NCI-H2029 (cell line): ENCODE measurements at regions not wholly inside any gene's neighbourhood (a gene's known extent, or its start where the extent isn't known, plus 50 kb on each side); places are given as distances from the start of the nearest gene placed in this dataset.
A peak's percentile ranks its signal among the peaks of the same experiment; 100 is the strongest.

Experiments used
- DNase-seq: peaks from one replicate; lab custom pipeline; 2025; lab: John Stamatoyannopoulos, UW

DNA sequence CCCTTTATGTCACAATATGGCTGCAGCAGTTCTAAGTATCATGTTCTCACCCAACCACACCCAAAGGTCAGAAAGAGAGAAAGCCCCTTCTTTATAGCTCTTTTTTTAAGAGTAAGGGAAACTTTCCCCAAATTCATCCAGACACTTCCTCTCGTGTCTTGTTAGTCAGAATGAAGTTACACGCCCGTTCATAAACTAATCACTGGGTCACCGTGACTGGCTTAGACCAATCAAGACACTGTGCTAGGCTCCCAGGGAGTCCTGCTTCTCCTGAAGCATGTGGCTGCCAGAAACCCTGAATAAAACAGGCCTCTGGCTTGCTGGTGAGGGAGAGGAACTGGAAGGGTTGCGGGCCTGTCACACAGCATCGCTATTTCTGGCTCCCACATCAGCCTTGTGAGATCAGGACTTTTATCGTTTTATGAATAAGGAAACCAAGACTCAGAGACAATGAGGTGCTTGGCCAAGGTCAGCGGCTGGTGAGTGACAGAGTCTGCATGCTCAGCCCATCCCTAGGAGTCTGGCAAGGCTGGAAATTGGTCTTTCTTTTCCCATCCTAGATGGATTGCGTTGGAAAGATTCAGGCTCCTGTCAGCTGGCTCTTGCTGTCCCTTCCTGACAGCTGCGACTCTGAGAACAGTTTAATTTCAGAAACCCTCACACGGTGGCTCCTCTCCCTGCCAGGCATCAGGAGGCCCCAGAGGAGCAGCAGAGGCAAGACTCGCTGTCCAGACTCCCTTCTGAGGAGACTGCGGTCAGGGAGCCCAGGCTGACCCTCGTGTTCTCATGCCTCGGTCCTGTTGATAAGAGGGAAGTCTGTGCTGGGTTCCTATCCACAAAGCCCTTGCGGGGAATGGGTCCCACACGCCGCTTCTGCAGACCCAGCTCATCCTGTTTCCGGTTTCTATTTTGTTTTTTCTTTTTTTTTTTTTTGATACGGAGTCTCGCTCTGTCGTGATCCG, 104.5 kb upstream of the TAF1B start:
- no peak for DNase-seq

DNA sequence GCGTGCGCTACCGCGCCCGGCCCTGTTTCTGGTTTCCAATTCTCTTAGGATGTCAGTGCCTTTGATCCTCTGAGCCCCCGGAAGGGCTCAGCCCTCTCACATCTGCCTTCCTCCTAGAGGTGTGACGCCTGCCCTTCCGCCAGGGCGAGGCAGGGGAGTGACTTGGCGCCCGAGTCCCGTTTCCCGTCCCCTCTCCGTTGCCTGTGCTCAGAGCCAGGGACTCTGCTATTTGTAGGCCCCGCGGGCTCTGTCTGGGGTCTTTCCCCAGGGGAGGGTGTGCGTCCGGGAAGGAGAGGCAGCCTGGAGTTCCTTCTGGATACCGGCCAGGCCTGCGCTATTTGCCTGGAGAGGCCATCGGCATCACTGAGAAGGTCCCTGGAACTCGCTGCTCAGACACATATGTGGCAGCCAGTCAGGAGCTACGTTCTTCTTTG, 103.7 kb upstream of the TAF1B start:
- peak; percentile 30 for DNase-seq

- no peak for DNase-seq
Observed at GRCh38 chr2:9740382-9741073, 102.7 kb upstream of the TAF1B start.

DNA sequence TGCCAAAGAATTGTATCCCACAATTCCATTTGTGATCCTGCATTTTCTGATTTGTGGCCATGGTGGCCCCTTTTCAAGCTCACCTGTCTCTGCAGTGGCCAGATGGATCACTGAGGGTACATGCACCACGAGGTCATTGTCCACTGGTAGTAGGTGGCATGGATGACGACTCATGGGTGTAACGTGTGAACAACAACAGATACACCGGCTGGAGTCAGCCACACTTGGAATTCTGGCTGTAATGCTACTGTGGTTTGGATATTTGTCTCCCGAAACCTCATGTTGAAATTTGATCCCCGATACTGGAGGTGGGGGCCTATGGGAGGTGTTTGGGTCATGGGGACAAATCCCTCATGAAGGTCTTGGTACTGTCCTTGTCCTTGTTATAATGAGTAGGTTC, 102.2 kb upstream of the TAF1B start:
- DNase-seq: no peak

GRCh38 chr2:9742601-9743000, 100.7 kb upstream of the TAF1B start:
- DNase-seq: no peak

- no peak for DNase-seq
Observed at GRCh38 chr2:9744256-9745004, 98.8 kb upstream of the TAF1B start.

- DNase-seq: no peak
Observed at GRCh38 chr2:9745153-9745899, 97.9 kb upstream of the TAF1B start.

- DNase-seq: no peak
Observed at GRCh38 chr2:9747396-9747795, 95.9 kb upstream of the TAF1B start.

- no peak for DNase-seq
Observed at GRCh38 chr2:9748577-9748976, 94.7 kb upstream of the TAF1B start.

DNA sequence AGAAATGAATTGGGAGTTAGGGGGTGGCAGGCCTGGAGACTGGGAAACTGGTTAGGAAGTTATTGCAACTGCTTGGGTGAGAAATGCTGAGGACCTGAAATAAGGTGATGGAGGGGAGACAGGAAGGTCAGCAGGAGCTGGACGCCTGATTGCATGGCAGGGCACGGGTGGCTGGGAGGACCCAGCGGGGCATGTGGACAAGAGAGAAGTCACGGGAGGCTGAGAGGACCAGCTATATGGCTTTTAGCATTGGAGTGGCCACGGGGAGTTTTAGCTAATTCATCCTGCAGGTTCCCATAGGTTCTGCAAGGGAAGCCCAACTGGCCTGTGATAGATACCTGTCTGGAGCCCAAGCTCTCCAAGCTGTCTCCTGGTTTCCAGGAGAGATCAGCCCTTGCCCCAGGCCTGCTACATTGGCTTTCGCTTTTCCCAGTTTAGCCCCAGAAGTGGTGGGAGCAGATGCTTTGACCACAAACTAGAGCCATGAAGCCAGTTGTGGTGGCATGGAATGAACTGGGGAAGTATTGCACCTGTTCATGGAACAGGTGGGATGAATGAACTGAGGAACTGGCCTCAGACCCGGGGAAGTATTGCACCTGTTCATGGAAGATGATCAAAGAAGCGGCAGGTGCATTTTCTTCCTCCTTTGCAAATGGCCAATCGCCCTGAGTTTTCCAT, 93.6 kb upstream of the TAF1B start:
- DNase-seq: no peak

- DNase-seq: no peak
Observed at GRCh38 chr2:9750224-9751215, 92.8 kb upstream of the TAF1B start.

- no peak for DNase-seq
Observed at GRCh38 chr2:9751831-9752230, 91.4 kb upstream of the TAF1B start.

DNA sequence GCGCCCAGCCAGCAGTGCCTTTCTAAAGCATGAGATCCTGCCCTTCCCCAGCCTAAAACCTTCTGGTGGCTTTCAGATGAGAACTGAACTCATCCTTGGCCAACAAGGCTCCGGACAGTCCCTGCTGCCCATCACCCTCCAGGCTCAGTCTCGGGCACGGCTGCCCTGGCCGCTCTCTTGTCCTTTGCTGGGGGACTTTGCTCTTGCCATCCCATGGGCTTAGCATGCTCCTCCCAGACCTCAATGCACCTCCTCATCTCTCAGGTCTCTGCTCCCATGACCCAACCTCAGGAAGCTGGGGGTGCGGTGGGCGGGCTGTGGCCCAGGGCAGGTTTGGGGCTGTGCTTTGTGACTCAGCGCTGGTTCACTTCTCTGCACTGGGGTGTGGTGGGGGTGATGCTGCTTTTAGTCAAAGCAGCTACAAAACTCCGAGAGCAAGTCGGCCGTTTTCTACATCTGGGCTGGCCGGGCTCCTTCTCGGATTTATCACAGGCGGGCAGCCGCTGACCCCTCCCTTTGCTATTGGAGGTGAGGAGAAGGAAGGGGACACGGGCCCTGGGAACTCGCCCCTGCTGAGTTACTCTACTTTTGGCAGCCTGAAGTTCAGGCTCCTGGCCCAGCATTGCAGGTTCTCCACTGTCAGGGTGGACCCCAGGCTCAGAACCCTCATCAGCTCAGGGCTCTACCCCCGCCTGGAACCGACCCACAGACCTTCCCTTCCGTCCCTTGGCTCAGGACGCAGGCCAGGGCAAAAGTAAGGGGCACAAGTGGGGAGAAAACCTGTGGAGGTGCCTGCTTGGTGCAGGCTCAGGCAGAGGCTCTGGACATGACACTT, 90.6 kb upstream of the TAF1B start:
- no peak for DNase-seq

GRCh38 chr2:9753276-9753600, 90.0 kb upstream of the TAF1B start:
- no peak for DNase-seq

- DNase-seq: no peak
Observed at GRCh38 chr2:9753665-9754531, 89.4 kb upstream of the TAF1B start.

DNA sequence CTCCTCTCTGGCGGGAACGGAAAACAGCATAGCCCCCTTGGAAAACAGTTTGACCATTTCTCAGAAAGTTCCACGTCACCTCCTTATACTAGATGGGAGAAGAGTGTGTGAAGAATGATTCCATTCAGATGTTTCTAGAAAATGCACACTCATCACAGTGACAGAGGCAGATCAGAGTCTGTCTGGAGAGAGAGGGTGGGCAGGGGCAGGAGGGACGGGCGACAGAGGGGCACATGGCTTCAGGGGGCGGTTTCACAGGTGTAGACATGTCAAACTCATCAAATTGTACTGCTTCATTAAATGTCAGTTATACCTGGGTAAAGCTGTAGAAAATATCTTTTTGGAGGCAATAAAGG, 88.8 kb upstream of the TAF1B start:
- DNase-seq: no peak

DNA sequence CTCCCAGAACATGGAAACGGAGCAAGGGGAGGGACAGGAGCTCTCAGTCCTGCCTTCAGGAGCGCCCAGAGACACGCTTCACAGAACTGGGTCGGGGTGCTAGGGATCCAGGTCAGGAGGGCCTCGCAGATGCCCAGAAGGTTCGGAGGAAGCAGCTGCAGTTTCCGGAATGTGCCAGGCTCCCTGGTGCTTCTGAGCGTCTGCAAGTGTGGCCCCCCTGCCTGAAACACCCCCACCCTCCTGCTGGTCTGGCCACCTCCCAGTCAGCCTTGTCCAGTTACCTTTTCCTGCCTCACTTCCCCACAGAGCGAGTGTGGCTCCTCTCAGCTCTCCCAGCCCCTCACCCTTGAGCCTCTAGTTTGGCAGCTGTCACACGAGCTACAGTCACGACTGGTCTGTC, 88.3 kb upstream of the TAF1B start:
- no peak for DNase-seq

DNA sequence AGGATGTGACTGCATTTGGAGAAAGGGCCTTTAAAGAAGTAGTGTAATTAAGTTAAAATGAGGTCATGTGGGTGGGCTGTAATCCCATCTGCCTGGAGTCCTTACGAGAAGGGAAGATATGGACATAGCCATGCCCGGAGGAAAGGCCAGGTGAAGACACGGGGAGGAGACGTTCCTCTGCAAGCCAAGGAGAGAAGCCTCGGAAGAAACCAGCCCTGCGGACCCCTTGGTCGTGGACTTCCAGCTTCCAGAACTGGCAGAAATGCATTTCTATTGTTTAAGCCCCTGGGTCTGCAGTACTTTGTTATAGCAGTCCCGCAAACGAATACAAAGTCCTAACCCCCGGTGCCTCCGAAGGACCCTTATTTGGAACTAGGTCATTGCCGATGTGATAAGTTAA, 87.6 kb upstream of the TAF1B start:
- DNase-seq: no peak
